ENCODE measurements at regions not wholly inside any gene's neighbourhood (a gene's known extent, or its start where the extent isn't known, plus 50 kb on each side); places are given as distances from the start of the nearest gene placed in this dataset.

GRCh38 chr18:60753753-60754152 lies 381.2 kb upstream of the MC4R start:
- in situ Hi-C loops (cut with MboI; ENCODE audit: low sequenced_read_pairs), result no loop called here
- Histone ChIP-seq H3K9me1 (ENCODE audit: insufficient read depth, low read length) (no peaks in the 10 kb centered on the region), H3K4me1 (ENCODE audit: control insufficient read depth, insufficient read depth, low read length) (no peaks in the 10 kb centered on the region), H2BK20ac (ENCODE audit: low read depth, low read length) (no peak overlapping the region), H2BK120ac (ENCODE audit: low read depth, low read length) (no peak overlapping the region), H2AFZ (replicated peaks; ENCODE audit: low read length, poor library complexity) (no peak overlapping the region), H2AK9ac (replicated peaks; ENCODE audit: low read depth, low read length, poor library complexity) (no peak overlapping the region), H2AK5ac (ENCODE audit: low read depth, low read length) (no peak overlapping the region), H3K27me3 (ENCODE audit: control insufficient read depth, insufficient read depth, low read length) (no peaks in the 10 kb centered on the region), H3K36me3 (ENCODE audit: control insufficient read depth, insufficient read depth, low read length) (no peaks in the 10 kb centered on the region), H3K23ac (ENCODE audit: low read depth, low read length) (no peak overlapping the region), H3K9me3 (ENCODE audit: control insufficient read depth, insufficient read depth, low read length) (no peaks in the 10 kb centered on the region), H3K18ac (ENCODE audit: low read depth, low read length) (no peak overlapping the region), H3K9ac (ENCODE audit: low read depth, low read length) (no peak overlapping the region), H3K79me1 (ENCODE audit: low read depth in 1 of 2, low read length in 2 of 2) (no peaks in the 10 kb centered on the region), H2BK5ac (ENCODE audit: low read depth, low read length, poor library complexity, severe bottlenecking) (no peak overlapping the region), H3K56ac (ENCODE audit: extremely low read depth, insufficient read depth, low read length) (no peak overlapping the region), H4K5ac (ENCODE audit: low read depth, low read length) (no peak overlapping the region), H3K4me2 (ENCODE audit: low read depth, low read length) (no peak overlapping the region), H3K14ac (replicated peaks; ENCODE audit: low read depth, low read length) (no peak overlapping the region), H4K91ac (ENCODE audit: insufficient read depth, low read depth, low read length) (no peak overlapping the region), H3K27ac (ENCODE audit: insufficient read depth, low read length) (no peak overlapping the region), H3K4me3 (ENCODE audit: insufficient read depth, low read depth, low read length) (no peak overlapping the region), H4K20me1 (ENCODE audit: insufficient read depth, low read length) (no peaks in the 10 kb centered on the region), H4K8ac (ENCODE audit: low read depth in 2 of 2, low read length in 2 of 2) (no peak overlapping the region), H3K4ac (ENCODE audit: low read depth, low read length) (no peak overlapping the region), H2BK15ac (ENCODE audit: low read depth, low read length) (no peak overlapping the region)
- no TSS peak for BruUV-seq (replicated peaks)
- DNase-seq (no peak), ATAC-seq (ENCODE audit: low read depth) (no peak)
- dilution Hi-C loops (cut with HindIII; ENCODE audit: low sequenced_read_pairs, unreplicated experiment), result no loop called here
- TF ChIP-seq CHD1 (IDR thresholded peaks at IDR 0.05; ENCODE audit: low read depth, low read length) (no peak), POLR2A (IDR thresholded peaks at IDR 0.05; ENCODE audit: low read depth, low read length) (no peak), RAD21 (IDR thresholded peaks at IDR 0.05; ENCODE audit: low read length) (no peak), MAFK (IDR thresholded peaks at IDR 0.05; ENCODE audit: low read depth, low read length) (no peak), CEBPB (IDR thresholded peaks at IDR 0.05; ENCODE audit: low read depth, low read length) (no peak), MAZ (IDR thresholded peaks at IDR 0.05; ENCODE audit: borderline replicate concordance, low read depth, low read length) (no peak), ELK1 (IDR thresholded peaks at IDR 0.05; ENCODE audit: borderline replicate concordance, low read depth, low read length) (no peak), RFX5 (IDR thresholded peaks at IDR 0.05; ENCODE audit: low read depth, low read length) (no peak), BHLHE40 (IDR thresholded peaks at IDR 0.05; ENCODE audit: low read depth, low read length) (no peak)
- WGBS, 2 experiments (ENCODE audit: extremely low coverage in 2 of 2, insufficient read length in 1 of 2), result no CpG with 5 or more reads among the region's 3 CpGs
- POLR2A ChIA-PET (ENCODE audit: unreplicated experiment), result no interaction called here
- CTCF ChIA-PET, result no interaction called here
- intact Hi-C loops (cut with micrococcal nuclease), result no loop called here

Data from IMR-90 (cell line).